GDM1 (cell line): ENCODE measurements at regions not wholly inside any gene's neighbourhood (a gene's known extent, or its start where the extent isn't known, plus 50 kb on each side); places are given as distances from the start of the nearest gene placed in this dataset.
"Not testable (repeated sequence)": the region's sequence is repeated elsewhere in the genome, so short reads cannot be mapped to it uniquely, and the experiment has no call there.

Experiments used
- DNase-seq: peaks from one replicate; lab custom pipeline; 2025; lab: John Stamatoyannopoulos, UW

- DNase-seq = no peak
Observed at GRCh38 chr4:159837071-159837470, 734.2 kb downstream of the RAPGEF2 start.

GRCh38 chr4:159855731-159856130, 752.9 kb downstream of the RAPGEF2 start:
- no peak for DNase-seq

GRCh38 chr4:159856451-159856850, 753.6 kb downstream of the RAPGEF2 start:
- no peak for DNase-seq

DNA sequence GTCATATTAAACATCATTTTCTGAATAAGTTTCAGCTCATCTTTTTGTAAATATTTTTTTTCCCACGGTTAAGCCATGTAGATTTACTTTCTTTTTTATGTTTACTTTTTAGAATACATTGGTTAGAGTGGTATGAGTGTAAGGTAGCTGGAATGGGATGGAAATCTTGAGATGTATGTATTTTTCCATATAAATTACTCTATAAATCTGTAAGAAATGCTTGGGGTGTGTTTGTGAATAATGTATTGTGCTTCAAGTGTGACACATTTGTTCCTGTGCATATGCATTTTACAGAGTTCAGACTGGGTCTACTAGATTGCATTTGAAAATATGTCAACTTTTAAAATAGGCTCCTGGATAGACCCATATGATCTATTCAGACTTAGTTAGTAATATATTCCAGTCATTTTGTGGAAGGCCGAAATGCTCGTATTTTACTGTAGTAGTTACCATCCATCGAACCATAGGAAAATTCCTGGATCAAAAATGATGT, 756.8 kb downstream of the RAPGEF2 start:
- no peak for DNase-seq

DNA sequence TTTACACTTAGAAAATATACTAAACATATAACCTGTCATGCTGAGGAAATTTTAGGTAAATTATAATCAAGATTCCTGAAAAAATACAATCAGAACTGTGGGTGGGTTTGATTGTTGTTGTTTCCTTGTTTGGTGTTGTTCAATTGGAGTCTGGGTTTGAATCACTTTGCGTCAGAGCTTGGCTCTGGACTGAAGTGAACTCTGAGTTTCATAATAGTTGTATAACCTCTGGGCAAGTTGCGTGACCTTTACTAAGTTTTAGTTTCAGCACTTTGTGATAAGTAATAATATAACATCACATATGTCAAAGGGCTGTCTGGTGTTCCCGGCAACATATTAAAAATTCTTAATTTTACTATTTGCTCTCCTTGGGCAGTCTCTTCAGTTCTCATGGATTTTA, 758.1 kb downstream of the RAPGEF2 start:
- DNase-seq = no peak

- no peak for DNase-seq
Observed at GRCh38 chr4:159864337-159864736, 761.5 kb downstream of the RAPGEF2 start.

- DNase-seq = no peak
Observed at GRCh38 chr4:159867673-159868072, 764.8 kb downstream of the RAPGEF2 start.

DNA sequence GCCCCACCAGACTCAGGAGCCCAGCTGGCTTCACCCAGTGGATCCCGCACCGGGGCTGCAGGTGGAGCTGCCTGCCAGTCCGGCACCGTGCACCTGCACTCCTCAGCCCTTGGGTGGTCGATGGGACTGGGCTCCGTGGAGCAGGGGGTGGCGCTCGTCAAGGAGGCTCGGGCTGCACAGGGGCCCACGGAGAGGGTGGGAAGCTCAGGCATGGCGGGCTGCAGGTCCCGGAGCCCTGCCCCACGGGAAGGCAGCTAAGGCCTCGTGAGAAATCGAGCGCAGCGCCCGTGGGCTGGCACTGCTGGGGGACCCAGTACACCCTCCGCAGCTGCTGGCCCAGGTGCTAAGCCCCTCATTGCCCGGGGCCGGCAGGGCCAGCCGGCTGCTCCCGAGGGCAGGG, 766.1 kb downstream of the RAPGEF2 start:
- DNase-seq = not testable (repeated sequence)

GRCh38 chr4:159871141-159871540, 768.3 kb downstream of the RAPGEF2 start:
- DNase-seq = no peak

DNA sequence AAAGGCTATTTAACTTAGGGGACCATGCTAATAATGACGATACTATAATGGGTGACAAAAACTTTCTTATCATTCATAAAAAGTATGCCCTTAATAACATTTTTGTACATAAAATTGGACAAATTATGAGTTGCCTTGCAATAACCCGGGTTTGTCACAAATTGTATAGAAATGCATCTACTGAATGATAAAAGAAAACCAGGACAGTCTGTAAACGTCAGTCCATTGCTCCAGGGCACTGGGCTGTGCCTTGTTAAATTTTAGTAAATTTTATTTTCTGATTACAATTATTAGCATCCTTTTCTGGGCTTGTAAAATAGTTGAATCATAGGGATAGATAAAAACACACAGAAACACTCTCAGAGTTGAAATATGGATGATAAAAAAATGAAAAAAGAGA, 778.3 kb downstream of the RAPGEF2 start:
- no peak for DNase-seq

- DNase-seq = no peak
Observed at GRCh38 chr4:159884989-159885388, 782.1 kb downstream of the RAPGEF2 start.

DNA sequence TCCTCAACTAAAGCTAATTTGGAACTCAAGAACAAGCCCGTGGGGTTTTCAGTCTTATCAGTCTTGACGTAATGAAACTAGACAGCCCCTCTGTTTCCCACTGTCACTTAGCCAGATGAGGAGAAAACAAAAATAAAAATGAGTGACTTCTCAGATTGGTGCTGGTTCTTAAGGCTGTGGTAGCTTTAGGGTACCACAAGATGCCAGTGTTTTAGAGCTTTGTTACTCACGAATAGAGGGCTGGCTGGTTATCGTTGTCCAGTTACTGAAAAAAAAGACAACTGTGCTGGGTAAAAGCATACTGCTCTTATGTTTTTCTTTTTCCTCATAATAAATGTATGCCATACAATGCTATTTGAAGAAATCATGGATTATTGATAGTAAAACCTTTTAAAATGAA, 796.7 kb downstream of the RAPGEF2 start:
- DNase-seq = no peak

DNA sequence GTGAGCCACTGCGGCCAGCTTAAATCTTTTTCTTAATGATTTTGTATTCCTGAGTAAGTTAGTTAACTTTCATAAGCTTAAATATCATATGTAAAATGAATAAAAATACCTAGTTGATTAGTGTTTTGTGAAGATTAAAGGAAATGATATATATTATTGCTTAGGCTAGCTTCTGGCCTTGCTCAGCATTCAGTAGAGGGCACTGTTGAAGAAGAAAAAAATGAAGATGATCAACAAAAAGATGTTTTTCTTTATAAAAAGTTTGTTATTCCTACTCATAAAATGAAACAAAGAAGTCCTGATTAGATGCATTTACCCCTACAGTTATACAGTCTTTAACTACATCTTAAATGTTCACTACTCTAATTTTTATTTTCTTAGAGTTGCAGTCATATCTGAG, 797.7 kb downstream of the RAPGEF2 start:
- DNase-seq = no peak

GRCh38 chr4:159902648-159903047, 799.8 kb downstream of the RAPGEF2 start:
- no peak for DNase-seq

DNA sequence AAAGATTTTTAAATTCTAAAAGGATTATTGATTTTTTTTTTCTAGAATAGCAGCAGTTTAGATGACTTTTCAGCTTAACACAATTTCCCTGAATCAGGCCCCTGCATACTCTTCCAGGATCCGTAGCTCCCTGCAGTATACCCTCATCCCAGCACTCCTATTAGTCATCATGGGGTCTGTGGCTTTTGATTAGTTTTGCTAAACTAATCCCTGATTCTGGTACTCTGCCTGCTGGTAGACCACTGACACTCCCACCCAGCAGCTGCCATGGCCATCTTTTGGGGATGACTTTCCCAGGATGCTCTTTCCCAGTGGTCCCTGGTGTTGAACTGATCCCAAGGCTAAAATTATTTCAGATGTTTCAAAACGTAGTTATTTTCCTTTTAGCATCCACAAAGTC, 802.0 kb downstream of the RAPGEF2 start:
- DNase-seq = no peak

GRCh38 chr4:159906051-159906450, 803.2 kb downstream of the RAPGEF2 start:
- DNase-seq = no peak

DNA sequence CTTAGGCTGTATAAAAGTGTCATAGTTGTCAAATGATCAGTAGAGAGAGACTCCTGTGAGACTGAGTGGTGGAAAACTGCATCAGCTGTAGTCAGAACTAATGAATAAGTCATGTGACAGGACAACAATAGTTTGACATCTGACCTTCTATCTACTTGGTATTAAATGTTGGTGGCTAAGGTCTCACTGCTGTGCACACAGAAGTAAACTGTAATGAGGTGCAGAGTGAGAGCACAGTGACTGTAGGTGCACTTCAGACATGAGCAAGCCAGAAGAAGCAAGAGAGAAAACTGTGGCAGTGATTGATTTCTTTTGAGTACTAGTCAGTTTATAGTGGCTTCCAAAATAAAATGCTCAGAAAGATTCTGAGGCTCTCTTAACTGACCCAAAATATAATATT, 803.6 kb downstream of the RAPGEF2 start:
- DNase-seq = no peak

GRCh38 chr4:159910721-159911120, 807.8 kb downstream of the RAPGEF2 start:
- DNase-seq = no peak

DNA sequence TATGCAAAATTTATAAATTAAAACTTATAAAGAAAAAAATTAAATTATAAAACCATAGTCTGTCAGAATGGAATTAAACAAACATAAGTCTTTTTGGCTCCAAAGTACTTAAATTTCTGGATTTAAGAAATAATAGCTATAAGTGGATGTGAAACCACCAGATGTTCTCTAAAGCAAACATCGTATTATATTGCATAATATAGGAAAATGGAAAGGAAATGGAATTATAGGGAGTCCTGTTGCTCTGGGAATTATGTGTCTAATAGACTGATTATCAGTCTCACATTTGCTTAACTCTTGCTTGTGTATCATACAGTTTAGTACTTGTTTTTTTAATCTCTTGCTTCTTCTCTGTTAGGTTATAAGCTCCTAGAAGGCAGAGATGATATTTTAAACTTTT, 819.2 kb downstream of the RAPGEF2 start:
- no peak for DNase-seq

- no peak for DNase-seq
Observed at GRCh38 chr4:159925770-159926169, 822.9 kb downstream of the RAPGEF2 start.

- no peak for DNase-seq
Observed at GRCh38 chr4:159926871-159927270, 824.0 kb downstream of the RAPGEF2 start.

DNA sequence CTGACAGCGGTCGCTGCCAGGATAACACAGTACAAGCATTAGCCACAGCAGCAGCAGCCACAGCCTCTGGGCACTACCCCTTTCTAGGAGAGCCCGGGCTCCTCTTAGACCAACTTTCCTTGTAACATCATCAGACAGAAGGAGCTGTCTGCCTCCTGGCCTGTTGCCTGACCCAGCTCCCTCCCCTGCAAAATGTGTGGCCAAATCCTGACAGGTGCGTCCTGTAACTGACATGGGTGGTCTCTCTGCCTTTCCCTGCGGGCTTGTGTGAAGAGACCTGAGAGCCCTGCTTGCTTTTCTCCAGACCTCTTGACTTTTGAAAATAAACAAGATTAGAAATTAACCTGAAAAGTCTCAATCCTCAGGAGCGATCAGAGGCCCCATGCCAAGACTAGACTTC, 824.9 kb downstream of the RAPGEF2 start:
- no peak for DNase-seq

- not testable (repeated sequence) for DNase-seq
Observed at GRCh38 chr4:159934602-159935001, 831.7 kb downstream of the RAPGEF2 start.

GRCh38 chr4:159937595-159937994, 834.7 kb downstream of the RAPGEF2 start:
- no peak for DNase-seq

DNA sequence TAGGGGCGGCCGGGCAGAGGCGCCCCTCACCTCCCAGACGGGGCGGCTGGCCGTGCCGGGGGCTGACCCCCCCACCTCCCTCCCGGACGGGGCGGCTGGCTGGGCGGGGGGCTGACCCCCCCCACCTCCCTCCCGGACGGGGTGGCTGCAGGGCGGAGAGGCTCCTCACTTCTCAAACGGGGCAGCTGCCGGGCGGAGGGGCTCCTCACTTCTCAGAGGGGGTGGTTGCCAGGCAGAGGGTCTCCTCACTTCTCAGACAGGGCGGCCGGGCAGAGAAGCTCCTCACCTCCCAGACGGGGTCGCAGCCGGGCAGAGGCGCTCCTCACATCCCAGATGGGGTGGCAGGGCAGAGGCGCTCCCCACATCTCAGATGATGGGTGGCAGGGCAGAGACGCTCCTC, 836.8 kb downstream of the RAPGEF2 start:
- not testable (repeated sequence) for DNase-seq
